Transverse colon (tissue), 4 donors: ENCODE measurements at regions not wholly inside any gene's neighbourhood (a gene's known extent, or its start where the extent isn't known, plus 50 kb on each side); places are given as distances from the start of the nearest gene placed in this dataset.

Experiments
- CTCF ChIP-seq, 5 experiments: fragments of 200-600 bp in 3 of 5; fragments of 450-650 bp in 2 of 5; sonication (generic) in 3 of 5; IDR thresholded peaks; 1 replicate in 2 of 5; 2 replicates in 3 of 5; pipeline ENCODE4 v1.5.1; 2016 to 2017; ENCODE audit warnings: antibody characterized with exemption in 5 of 5, inconsistent platforms in 3 of 5, mild to moderate bottlenecking in 2 of 5, moderate library complexity in 1 of 5
- POLR2A ChIP-seq: fragments of 450-650 bp; IDR thresholded peaks from one replicate; pipeline ENCODE4 v1.6.1; 2016; ENCODE audit warnings: antibody characterized with exemption, mild to moderate bottlenecking, moderate library complexity
- POLR2AphosphoS5 ChIP-seq, 3 donors: sonication (generic); formaldehyde crosslinking; IDR thresholded peaks; one replicate each; pipeline ENCODE4 v1.6.1; 2016; ENCODE audit warnings: antibody characterized with exemption in 3 of 3

- TF ChIP-seq CTCF (IDR thresholded peaks at IDR 0.05): no peak
- no peak for TF ChIP-seq POLR2AphosphoS5 (IDR thresholded peaks at IDR 0.05)
- no peak for TF ChIP-seq POLR2A
These were observed 567.0 kb downstream of the METTL15 start for GRCh38 chr11:28675183-28675582.
